ENCODE measurements at regions not wholly inside any gene's neighbourhood (a gene's known extent, or its start where the extent isn't known, plus 50 kb on each side); places are given as distances from the start of the nearest gene placed in this dataset.

DNA sequence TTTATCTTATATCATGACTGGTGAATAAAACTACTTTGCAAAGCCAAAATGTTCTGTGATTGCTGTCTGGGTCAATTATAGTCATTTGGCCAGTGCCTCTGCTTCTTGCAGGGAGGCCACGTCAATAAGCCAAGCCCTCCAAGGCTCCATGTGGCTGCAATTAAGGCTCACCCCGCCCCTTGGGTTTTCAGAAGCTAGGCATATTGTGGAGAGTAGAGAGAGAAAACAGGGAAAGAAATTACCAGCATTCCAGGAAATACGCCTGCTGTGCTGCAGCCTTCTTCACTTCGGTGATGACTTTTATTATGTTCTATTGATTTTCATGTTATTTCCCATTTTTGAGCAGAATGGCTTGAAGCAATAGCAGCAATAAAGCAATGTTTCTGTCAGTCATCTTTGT is 319.7 kb downstream of the SOX11 start:
- H3K36me3 ChIP-seq (ENCODE audit: insufficient read depth, low read depth, low read length), result no peaks in the 10 kb centered on the region
- no peaks in the 10 kb centered on the region for H3K27me3 ChIP-seq (ENCODE audit: insufficient read depth, low read length)
- H3K27ac ChIP-seq (ENCODE audit: low read length), result no peak overlapping the region
- no peak overlapping the region for H3K4me3 ChIP-seq (ENCODE audit: low read length)
- no peak overlapping the region for H3K9ac ChIP-seq (ENCODE audit: low read depth, low read length)
- peaks cover 5% of the 10 kb centered on the region; the same call in 1 of the 2 replicates for H3K4me1 ChIP-seq (ENCODE audit: insufficient read depth, low read length)
- H3K9me3 ChIP-seq (ENCODE audit: insufficient read depth, low read depth, low read length), result no peaks in the 10 kb centered on the region

- no peaks in the 10 kb centered on the region for H3K27me3 ChIP-seq (ENCODE audit: insufficient read depth, low read length)
- H3K9me3 ChIP-seq (ENCODE audit: insufficient read depth, low read depth, low read length), result no peaks in the 10 kb centered on the region
- H3K36me3 ChIP-seq (ENCODE audit: insufficient read depth, low read depth, low read length), result no peaks in the 10 kb centered on the region
- no peak overlapping the region for H3K4me3 ChIP-seq (ENCODE audit: low read length)
- H3K9ac ChIP-seq (ENCODE audit: low read depth, low read length), result no peak overlapping the region
- H3K4me1 ChIP-seq (ENCODE audit: insufficient read depth, low read length), result no peaks in the 10 kb centered on the region
- no peak overlapping the region for H3K27ac ChIP-seq (ENCODE audit: low read length)
These were observed 325.6 kb downstream of the SOX11 start for GRCh38 chr2:6017736-6018286.

- Histone ChIP-seq H3K4me1 (ENCODE audit: insufficient read depth, low read length) (0 out of 2 replicates have a peak, but pooled peaks cover 3% of the 10 kb centered on the region), H3K9me3 (ENCODE audit: insufficient read depth, low read depth, low read length) (no peaks in the 10 kb centered on the region)
These were observed 332.0 kb downstream of the SOX11 start for GRCh38 chr2:6024229-6024628.

DNA sequence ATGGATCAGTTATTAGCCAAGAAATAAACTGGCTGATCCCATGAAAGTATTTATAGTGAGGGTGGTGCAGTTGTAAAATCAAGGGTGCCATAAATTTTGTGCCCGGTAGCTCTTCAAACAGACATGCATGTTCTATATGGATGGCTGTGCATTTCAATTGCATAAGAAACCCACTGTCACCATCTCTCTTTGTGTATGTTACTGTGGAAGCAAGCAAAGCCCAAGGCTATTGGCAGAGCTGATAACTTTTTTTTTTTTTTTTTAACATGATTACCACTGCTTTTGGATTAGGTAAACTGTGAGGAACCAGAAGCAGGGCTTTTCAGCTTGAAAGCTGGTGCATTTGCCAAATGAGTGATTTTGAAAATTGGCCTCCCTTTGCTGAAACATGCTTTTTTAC is 332.6 kb downstream of the SOX11 start:
- Histone ChIP-seq H3K36me3 (ENCODE audit: insufficient read depth, low read depth, low read length) (no peaks in the 10 kb centered on the region), H3K4me1 (ENCODE audit: insufficient read depth, low read length) (0 out of 2 replicates have a peak, but pooled peaks cover 3% of the 10 kb centered on the region), H3K27ac (ENCODE audit: low read length) (no peak overlapping the region)

More at GRCh38 chr2:6024229-6024628, 332.0 kb downstream of the SOX11 start:
- H3K36me3 ChIP-seq (ENCODE audit: insufficient read depth, low read depth, low read length), result no peaks in the 10 kb centered on the region
- H3K9ac ChIP-seq (ENCODE audit: low read depth, low read length), result no peak overlapping the region
- H3K27me3 ChIP-seq (ENCODE audit: insufficient read depth, low read length), result no peaks in the 10 kb centered on the region
- H3K27ac ChIP-seq (ENCODE audit: low read length), result no peak overlapping the region
- H3K4me3 ChIP-seq (ENCODE audit: low read length), result no peak overlapping the region

GRCh38 chr2:6025391-6025790 is 333.2 kb downstream of the SOX11 start:
- no peaks in the 10 kb centered on the region for H3K36me3 ChIP-seq (ENCODE audit: insufficient read depth, low read depth, low read length)
- H3K9me3 ChIP-seq (ENCODE audit: insufficient read depth, low read depth, low read length), result no peaks in the 10 kb centered on the region
- H3K4me3 ChIP-seq (ENCODE audit: low read length), result no peak overlapping the region
- no peak overlapping the region for H3K27ac ChIP-seq (ENCODE audit: low read length)
- no peaks in the 10 kb centered on the region for H3K27me3 ChIP-seq (ENCODE audit: insufficient read depth, low read length)
- H3K9ac ChIP-seq (ENCODE audit: low read depth, low read length), result no peak overlapping the region
- 0 out of 2 replicates have a peak, but pooled peaks cover 3% of the 10 kb centered on the region for H3K4me1 ChIP-seq (ENCODE audit: insufficient read depth, low read length)

More for the DNA sequence above, 332.6 kb downstream of the SOX11 start:
- H3K9ac ChIP-seq (ENCODE audit: low read depth, low read length), result no peak overlapping the region
- no peaks in the 10 kb centered on the region for H3K27me3 ChIP-seq (ENCODE audit: insufficient read depth, low read length)
- H3K9me3 ChIP-seq (ENCODE audit: insufficient read depth, low read depth, low read length), result no peaks in the 10 kb centered on the region
- H3K4me3 ChIP-seq (ENCODE audit: low read length), result no peak overlapping the region

- H3K27ac ChIP-seq (ENCODE audit: low read length), result no peak overlapping the region
- no peak overlapping the region for H3K9ac ChIP-seq (ENCODE audit: low read depth, low read length)
- H3K27me3 ChIP-seq (ENCODE audit: insufficient read depth, low read length), result no peaks in the 10 kb centered on the region
- H3K9me3 ChIP-seq (ENCODE audit: insufficient read depth, low read depth, low read length), result no peaks in the 10 kb centered on the region
- no peak overlapping the region for H3K4me3 ChIP-seq (ENCODE audit: low read length)
- H3K4me1 ChIP-seq (ENCODE audit: insufficient read depth, low read length), result 0 out of 2 replicates have a peak, but pooled peaks cover 3% of the 10 kb centered on the region
- H3K36me3 ChIP-seq (ENCODE audit: insufficient read depth, low read depth, low read length), result no peaks in the 10 kb centered on the region
These were observed 334.9 kb downstream of the SOX11 start for GRCh38 chr2:6027066-6027465.

- no peaks in the 10 kb centered on the region for H3K36me3 ChIP-seq (ENCODE audit: insufficient read depth, low read depth, low read length)
- H3K4me3 ChIP-seq (ENCODE audit: low read length), result no peak overlapping the region
- no peaks in the 10 kb centered on the region for H3K27me3 ChIP-seq (ENCODE audit: insufficient read depth, low read length)
- no peaks in the 10 kb centered on the region for H3K9me3 ChIP-seq (ENCODE audit: insufficient read depth, low read depth, low read length)
- no peak overlapping the region for H3K27ac ChIP-seq (ENCODE audit: low read length)
- no peak overlapping the region for H3K9ac ChIP-seq (ENCODE audit: low read depth, low read length)
- 0 out of 2 replicates have a peak, but pooled peaks cover 3% of the 10 kb centered on the region for H3K4me1 ChIP-seq (ENCODE audit: insufficient read depth, low read length)
These were observed 339.1 kb downstream of the SOX11 start for GRCh38 chr2:6031200-6031867.

- H3K9ac ChIP-seq (ENCODE audit: low read depth, low read length), result no peak overlapping the region
These were observed 344.0 kb downstream of the SOX11 start for GRCh38 chr2:6036211-6036610.

DNA sequence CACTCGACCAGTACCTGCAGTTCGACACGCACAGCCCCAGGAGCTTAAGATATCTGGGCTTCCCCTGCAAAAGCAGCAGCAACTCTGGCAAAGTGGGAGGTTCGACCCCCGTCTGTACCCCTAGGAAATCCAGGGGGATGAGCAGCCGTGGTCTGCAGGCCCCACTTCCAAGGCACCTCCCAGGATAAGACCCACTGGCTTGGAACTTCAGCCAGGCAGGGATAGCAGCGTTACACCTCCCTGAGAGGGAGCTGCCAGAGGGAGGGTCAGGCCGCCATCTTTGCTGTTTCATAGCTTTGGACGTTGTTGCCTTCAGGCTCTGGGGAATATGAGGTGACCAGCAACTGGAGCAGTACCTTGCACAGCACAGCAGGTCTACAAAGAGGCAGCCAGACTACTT is 351.1 kb downstream of the SOX11 start:
- no peak overlapping the region for H3K4me3 ChIP-seq (ENCODE audit: low read length)
- H3K9ac ChIP-seq (ENCODE audit: low read depth, low read length), result no peak overlapping the region
- H3K4me1 ChIP-seq (ENCODE audit: insufficient read depth, low read length), result no peaks in the 10 kb centered on the region
- no peaks in the 10 kb centered on the region for H3K36me3 ChIP-seq (ENCODE audit: insufficient read depth, low read depth, low read length)
- H3K9me3 ChIP-seq (ENCODE audit: insufficient read depth, low read depth, low read length), result no peaks in the 10 kb centered on the region
- no peaks in the 10 kb centered on the region for H3K27me3 ChIP-seq (ENCODE audit: insufficient read depth, low read length)
- no peak overlapping the region for H3K27ac ChIP-seq (ENCODE audit: low read length)

More at GRCh38 chr2:6036211-6036610, 344.0 kb downstream of the SOX11 start:
- H3K4me3 ChIP-seq (ENCODE audit: low read length), result no peak overlapping the region
- no peak overlapping the region for H3K27ac ChIP-seq (ENCODE audit: low read length)
- H3K4me1 ChIP-seq (ENCODE audit: insufficient read depth, low read length), result no peaks in the 10 kb centered on the region
- H3K36me3 ChIP-seq (ENCODE audit: insufficient read depth, low read depth, low read length), result no peaks in the 10 kb centered on the region
- H3K9me3 ChIP-seq (ENCODE audit: insufficient read depth, low read depth, low read length), result no peaks in the 10 kb centered on the region
- no peaks in the 10 kb centered on the region for H3K27me3 ChIP-seq (ENCODE audit: insufficient read depth, low read length)

GRCh38 chr2:6052649-6053048 is 360.5 kb downstream of the SOX11 start:
- no peaks in the 10 kb centered on the region for H3K36me3 ChIP-seq (ENCODE audit: insufficient read depth, low read depth, low read length)
- H3K4me3 ChIP-seq (ENCODE audit: low read length), result no peak overlapping the region
- no peak overlapping the region for H3K27ac ChIP-seq (ENCODE audit: low read length)
- H3K9me3 ChIP-seq (ENCODE audit: insufficient read depth, low read depth, low read length), result no peaks in the 10 kb centered on the region
- peaks cover 30% of the 10 kb centered on the region for H3K4me1 ChIP-seq (ENCODE audit: insufficient read depth, low read length)
- no peaks in the 10 kb centered on the region for H3K27me3 ChIP-seq (ENCODE audit: insufficient read depth, low read length)
- H3K9ac ChIP-seq (ENCODE audit: low read depth, low read length), result no peak overlapping the region

DNA sequence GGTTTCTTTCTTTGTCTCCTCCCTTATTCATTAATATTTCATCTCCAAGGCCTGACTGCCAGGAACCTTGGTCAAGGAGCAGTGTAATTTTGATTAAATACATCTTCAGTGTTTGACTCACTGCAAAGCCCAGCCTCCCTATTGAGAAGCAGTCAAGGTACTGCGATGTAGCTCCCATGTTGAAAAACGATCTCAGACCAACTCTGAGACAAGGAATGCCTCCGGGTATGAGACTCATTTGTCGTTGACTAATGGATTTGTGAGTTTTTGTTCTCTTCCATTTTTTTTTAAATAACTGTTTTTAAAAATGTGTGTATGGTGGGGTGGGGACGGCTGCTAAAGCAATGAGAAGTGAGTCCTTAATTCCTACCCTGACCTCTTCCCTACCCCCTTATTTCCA is 361.6 kb downstream of the SOX11 start:
- H3K4me3 ChIP-seq (ENCODE audit: low read length), result peak overlapping the region; percentile 41; the same call in 1 of the 2 replicates
- no peak overlapping the region; the same call in 1 of the 2 replicates for H3K9ac ChIP-seq (ENCODE audit: low read depth, low read length)
- no peaks in the 10 kb centered on the region for H3K9me3 ChIP-seq (ENCODE audit: insufficient read depth, low read depth, low read length)
- H3K27me3 ChIP-seq (ENCODE audit: insufficient read depth, low read length), result no peaks in the 10 kb centered on the region
- H3K36me3 ChIP-seq (ENCODE audit: insufficient read depth, low read depth, low read length), result no peaks in the 10 kb centered on the region
- H3K27ac ChIP-seq (ENCODE audit: low read length), result no peak overlapping the region
- peaks cover 30% of the 10 kb centered on the region for H3K4me1 ChIP-seq (ENCODE audit: insufficient read depth, low read length)

DNA sequence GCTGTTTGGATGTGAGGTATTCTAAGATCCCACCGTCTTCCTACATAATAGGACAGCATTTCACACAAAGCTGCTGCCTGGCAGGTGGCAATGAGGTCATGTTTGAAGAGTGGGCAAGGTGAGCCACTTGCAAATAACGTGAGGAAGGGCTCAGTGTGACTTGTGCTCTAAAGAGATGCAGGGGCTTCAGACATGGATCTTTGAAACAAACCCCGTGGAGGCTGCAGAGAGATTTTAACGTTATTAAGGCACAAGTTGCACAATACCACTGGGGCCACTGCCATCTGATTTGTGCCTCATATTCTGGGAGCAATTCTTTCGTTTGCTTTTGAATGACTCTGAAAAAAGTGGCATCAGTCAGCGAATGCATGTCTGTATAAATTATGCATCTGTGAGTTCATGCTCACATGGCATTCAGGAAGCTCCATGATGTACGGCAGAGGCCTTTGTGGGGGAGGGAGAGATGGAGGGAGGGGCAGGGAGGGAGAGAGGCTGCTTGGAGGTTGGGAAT is 362.0 kb downstream of the SOX11 start:
- Histone ChIP-seq H3K4me3 (ENCODE audit: low read length) (peak overlapping the region; percentile 41; the same call in 1 of the 2 replicates), H3K36me3 (ENCODE audit: insufficient read depth, low read depth, low read length) (no peaks in the 10 kb centered on the region), H3K27ac (ENCODE audit: low read length) (no peak overlapping the region), H3K9me3 (ENCODE audit: insufficient read depth, low read depth, low read length) (no peaks in the 10 kb centered on the region), H3K4me1 (ENCODE audit: insufficient read depth, low read length) (peaks cover 30% of the 10 kb centered on the region), H3K9ac (ENCODE audit: low read depth, low read length) (no peak overlapping the region; the same call in 1 of the 2 replicates), H3K27me3 (ENCODE audit: insufficient read depth, low read length) (no peaks in the 10 kb centered on the region)
